ENCODE measurements at regions not wholly inside any gene's neighbourhood (a gene's known extent, or its start where the extent isn't known, plus 50 kb on each side); places are given as distances from the start of the nearest gene placed in this dataset.

DNA sequence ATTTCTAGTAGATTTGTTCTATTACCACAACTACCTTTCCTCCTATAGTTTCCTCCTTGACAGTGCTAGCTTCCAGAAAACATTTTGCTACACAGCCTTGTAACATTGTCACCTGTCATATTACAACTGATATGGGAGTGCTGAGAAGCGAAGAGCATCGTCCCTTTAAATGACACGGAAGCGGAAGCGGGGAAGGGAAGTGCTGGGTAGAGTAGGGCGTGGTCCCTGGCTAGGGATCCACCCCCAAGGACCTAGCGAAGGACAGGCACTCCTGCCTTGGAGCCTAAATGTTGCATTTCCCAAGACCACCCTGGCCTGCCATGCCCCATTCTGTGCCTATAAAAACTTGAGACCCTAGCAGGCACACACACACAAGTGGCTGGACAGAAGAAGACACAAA is 57.4 kb upstream of the RANBP6 start:
- TF ChIP-seq, protein P1, sequence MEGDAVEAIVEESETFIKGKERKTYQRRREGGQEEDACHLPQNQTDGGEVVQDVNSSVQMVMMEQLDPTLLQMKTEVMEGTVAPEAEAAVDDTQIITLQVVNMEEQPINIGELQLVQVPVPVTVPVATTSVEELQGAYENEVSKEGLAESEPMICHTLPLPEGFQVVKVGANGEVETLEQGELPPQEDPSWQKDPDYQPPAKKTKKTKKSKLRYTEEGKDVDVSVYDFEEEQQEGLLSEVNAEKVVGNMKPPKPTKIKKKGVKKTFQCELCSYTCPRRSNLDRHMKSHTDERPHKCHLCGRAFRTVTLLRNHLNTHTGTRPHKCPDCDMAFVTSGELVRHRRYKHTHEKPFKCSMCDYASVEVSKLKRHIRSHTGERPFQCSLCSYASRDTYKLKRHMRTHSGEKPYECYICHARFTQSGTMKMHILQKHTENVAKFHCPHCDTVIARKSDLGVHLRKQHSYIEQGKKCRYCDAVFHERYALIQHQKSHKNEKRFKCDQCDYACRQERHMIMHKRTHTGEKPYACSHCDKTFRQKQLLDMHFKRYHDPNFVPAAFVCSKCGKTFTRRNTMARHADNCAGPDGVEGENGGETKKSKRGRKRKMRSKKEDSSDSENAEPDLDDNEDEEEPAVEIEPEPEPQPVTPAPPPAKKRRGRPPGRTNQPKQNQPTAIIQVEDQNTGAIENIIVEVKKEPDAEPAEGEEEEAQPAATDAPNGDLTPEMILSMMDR (IDR thresholded peaks at IDR 0.05): no peak
- TF ChIP-seq POLR2A (IDR thresholded peaks at IDR 0.05): no peak

All from thyroid gland (tissue), 4 donors.